OCI-M1 (cell line): ENCODE measurements at regions not wholly inside any gene's neighbourhood (a gene's known extent, or its start where the extent isn't known, plus 50 kb on each side); places are given as distances from the start of the nearest gene placed in this dataset.

Experiments
- DNase-seq: peaks from one replicate; lab custom pipeline; 2025; lab: John Stamatoyannopoulos, UW

- no peak for DNase-seq
These were observed 183.7 kb upstream of the LYPLAL1 start for GRCh38 chr1:218990019-218990418.

GRCh38 chr1:218991089-218991488, 182.6 kb upstream of the LYPLAL1 start:
- DNase-seq = no peak

- DNase-seq = no peak
These were observed 179.1 kb upstream of the LYPLAL1 start for GRCh38 chr1:218994615-218995014.

- DNase-seq = no peak
These were observed 178.5 kb upstream of the LYPLAL1 start for GRCh38 chr1:218995091-218995665.

- no peak for DNase-seq
These were observed 177.3 kb upstream of the LYPLAL1 start for GRCh38 chr1:218996362-218996761.

- DNase-seq = no peak
These were observed 173.7 kb upstream of the LYPLAL1 start for GRCh38 chr1:219000005-219000404.

GRCh38 chr1:219000631-219001030, 173.0 kb upstream of the LYPLAL1 start:
- DNase-seq = no peak

- no peak for DNase-seq
These were observed 163.0 kb upstream of the LYPLAL1 start for GRCh38 chr1:219010720-219011119.

GRCh38 chr1:219020386-219020785, 153.3 kb upstream of the LYPLAL1 start:
- no peak for DNase-seq

GRCh38 chr1:219020846-219021245, 152.8 kb upstream of the LYPLAL1 start:
- DNase-seq = no peak

GRCh38 chr1:219027146-219027673, 146.5 kb upstream of the LYPLAL1 start:
- DNase-seq = no peak

- no peak for DNase-seq
These were observed 141.9 kb upstream of the LYPLAL1 start for GRCh38 chr1:219031809-219032208.

- peak; percentile 86 for DNase-seq
These were observed 135.3 kb upstream of the LYPLAL1 start for GRCh38 chr1:219038398-219038797.

GRCh38 chr1:219039017-219039681, 134.5 kb upstream of the LYPLAL1 start:
- DNase-seq = no peak

- DNase-seq = no peak
These were observed 134.0 kb upstream of the LYPLAL1 start for GRCh38 chr1:219039682-219040154.

GRCh38 chr1:219040291-219040690, 133.4 kb upstream of the LYPLAL1 start:
- DNase-seq = no peak

- peak; percentile 72 for DNase-seq
These were observed 132.5 kb upstream of the LYPLAL1 start for GRCh38 chr1:219041141-219041540.

GRCh38 chr1:219041818-219042217, 131.9 kb upstream of the LYPLAL1 start:
- peak; percentile 99 for DNase-seq

GRCh38 chr1:219042769-219043168, 130.9 kb upstream of the LYPLAL1 start:
- DNase-seq = no peak

GRCh38 chr1:219045246-219045645, 128.4 kb upstream of the LYPLAL1 start:
- no peak for DNase-seq

GRCh38 chr1:219049501-219049900, 124.2 kb upstream of the LYPLAL1 start:
- no peak for DNase-seq

- DNase-seq = no peak
These were observed 123.4 kb upstream of the LYPLAL1 start for GRCh38 chr1:219050086-219050821.

- no peak for DNase-seq
These were observed 122.9 kb upstream of the LYPLAL1 start for GRCh38 chr1:219050822-219051125.
